ENCODE measurements at regions not wholly inside any gene's neighbourhood (a gene's known extent, or its start where the extent isn't known, plus 50 kb on each side); places are given as distances from the start of the nearest gene placed in this dataset.

- TF ChIP-seq EZH2 (optimal IDR thresholded peaks at IDR 0.05; ENCODE audit: low read depth, low read length) = no peak
- no peak for TF ChIP-seq CTCF (IDR thresholded peaks at IDR 0.05; ENCODE audit: low read length)
- no peak for TF ChIP-seq EZH2phosphoT487 (IDR thresholded peaks at IDR 0.05; ENCODE audit: low read length)
Measured at GRCh38 chr3:159147813-159148212, 346.0 kb downstream of the MFSD1 start.

Data from MM.1S (cell line).